Testis (tissue), 2 donors: ENCODE measurements at regions not wholly inside any gene's neighbourhood (a gene's known extent, or its start where the extent isn't known, plus 50 kb on each side); places are given as distances from the start of the nearest gene placed in this dataset.

ENCODE experiments used
- POLR2A ChIP-seq: fragments of 450-650 bp; IDR thresholded peaks from one replicate; pipeline ENCODE4 v1.6.1; 2017; ENCODE audit warnings: antibody characterized with exemption, mild to moderate bottlenecking, moderate library complexity
- TF ChIP-seq, protein P1 (sequence below), 3 experiments: fragments of 450-650 bp in 2 of 3; fragments of 200-600 bp in 1 of 3; sonication (generic) in 1 of 3; IDR thresholded peaks; one replicate each; pipeline ENCODE4 v1.5.1; 2016 to 2019; ENCODE audit warnings: antibody characterized with exemption in 3 of 3, mild to moderate bottlenecking in 2 of 3, moderate library complexity in 1 of 3

GRCh38 chr4:188439641-188440311 is 300.5 kb downstream of the TRIML1 start:
- TF ChIP-seq, protein P1, sequence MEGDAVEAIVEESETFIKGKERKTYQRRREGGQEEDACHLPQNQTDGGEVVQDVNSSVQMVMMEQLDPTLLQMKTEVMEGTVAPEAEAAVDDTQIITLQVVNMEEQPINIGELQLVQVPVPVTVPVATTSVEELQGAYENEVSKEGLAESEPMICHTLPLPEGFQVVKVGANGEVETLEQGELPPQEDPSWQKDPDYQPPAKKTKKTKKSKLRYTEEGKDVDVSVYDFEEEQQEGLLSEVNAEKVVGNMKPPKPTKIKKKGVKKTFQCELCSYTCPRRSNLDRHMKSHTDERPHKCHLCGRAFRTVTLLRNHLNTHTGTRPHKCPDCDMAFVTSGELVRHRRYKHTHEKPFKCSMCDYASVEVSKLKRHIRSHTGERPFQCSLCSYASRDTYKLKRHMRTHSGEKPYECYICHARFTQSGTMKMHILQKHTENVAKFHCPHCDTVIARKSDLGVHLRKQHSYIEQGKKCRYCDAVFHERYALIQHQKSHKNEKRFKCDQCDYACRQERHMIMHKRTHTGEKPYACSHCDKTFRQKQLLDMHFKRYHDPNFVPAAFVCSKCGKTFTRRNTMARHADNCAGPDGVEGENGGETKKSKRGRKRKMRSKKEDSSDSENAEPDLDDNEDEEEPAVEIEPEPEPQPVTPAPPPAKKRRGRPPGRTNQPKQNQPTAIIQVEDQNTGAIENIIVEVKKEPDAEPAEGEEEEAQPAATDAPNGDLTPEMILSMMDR (IDR thresholded peaks at IDR 0.05): no peak
- no peak for TF ChIP-seq POLR2A
